ENCODE measurements at regions not wholly inside any gene's neighbourhood (a gene's known extent, or its start where the extent isn't known, plus 50 kb on each side); places are given as distances from the start of the nearest gene placed in this dataset.

- no peaks in the 10 kb centered on the region for H3K36me3 ChIP-seq
- no peak for TF ChIP-seq CTCF (IDR thresholded peaks at IDR 0.05)
- H3K27ac ChIP-seq = no peak overlapping the region
- no peak overlapping the region for H3K4me3 ChIP-seq
- intact Hi-C loops (cut with DNase I) = no loop called here
- ATAC-seq (no peak), DNase-seq (peak in 1 of 4 donors; percentile 64)
- H3K4me1 ChIP-seq = no peaks in the 10 kb centered on the region
- H3K27me3 ChIP-seq = peaks cover 6 to 45% of the 10 kb centered on the region in 2 donors
- H3K9me3 ChIP-seq = no peaks in the 10 kb centered on the region
Measured at GRCh38 chr6:40754461-40755045, 167.4 kb upstream of the LRFN2 start.

GRCh38 chr6:40753675-40754448 lies 166.7 kb upstream of the LRFN2 start:
- Histone ChIP-seq H3K4me3 (no peak overlapping the region), H3K36me3 (no peaks in the 10 kb centered on the region), H3K4me1 (no peaks in the 10 kb centered on the region), H3K27ac (no peak overlapping the region), H3K9me3 (no peaks in the 10 kb centered on the region), H3K27me3 (peaks cover 6 to 46% of the 10 kb centered on the region in 2 donors)
- intact Hi-C loops (cut with DNase I) = no loop called here
- TF ChIP-seq CTCF (IDR thresholded peaks at IDR 0.05) = no peak
- ATAC-seq (no peak), DNase-seq (no peak)

- intact Hi-C loops (cut with DNase I) = no loop called here
- no peak for DNase-seq
- Histone ChIP-seq H3K27ac (no peak overlapping the region), H3K27me3 (peaks cover 6 to 45% of the 10 kb centered on the region in 2 donors), H3K4me3 (no peak overlapping the region), H3K9me3 (no peaks in the 10 kb centered on the region), H3K36me3 (no peaks in the 10 kb centered on the region), H3K4me1 (no peaks in the 10 kb centered on the region)
- no peak for ATAC-seq
- TF ChIP-seq CTCF (IDR thresholded peaks at IDR 0.05) = no peak
Measured at GRCh38 chr6:40753048-40753447, 165.9 kb upstream of the LRFN2 start.

- H3K9me3 ChIP-seq = no peaks in the 10 kb centered on the region
- DNase-seq = peak in 1 of 4 donors; percentile 64
- no peak overlapping the region for H3K4me3 ChIP-seq
- intact Hi-C loops (cut with DNase I) = no loop called here
- no peak overlapping the region for H3K27ac ChIP-seq
- H3K36me3 ChIP-seq = no peaks in the 10 kb centered on the region
- ATAC-seq = peak; percentile 95
- no peak for TF ChIP-seq CTCF (IDR thresholded peaks at IDR 0.05)
- H3K27me3 ChIP-seq = peaks cover 0 to 4% of the 10 kb centered on the region in 2 donors
- no peaks in the 10 kb centered on the region for H3K4me1 ChIP-seq
Measured at GRCh38 chr6:40744835-40745234, 157.7 kb upstream of the LRFN2 start.

- Histone ChIP-seq H3K27me3 (peaks cover 0 to 3% of the 10 kb centered on the region in 2 donors), H3K9me3 (no peaks in the 10 kb centered on the region), H3K4me3 (no peak overlapping the region), H3K27ac (no peak overlapping the region), H3K36me3 (no peaks in the 10 kb centered on the region), H3K4me1 (no peaks in the 10 kb centered on the region)
- DNase-seq (no peak), ATAC-seq (no peak)
- intact Hi-C loops (cut with DNase I) = no loop called here
- TF ChIP-seq CTCF (IDR thresholded peaks at IDR 0.05) = no peak
Measured at GRCh38 chr6:40743690-40744446, 156.7 kb upstream of the LRFN2 start.
